T47D (cell line): ENCODE measurements at regions not wholly inside any gene's neighbourhood (a gene's known extent, or its start where the extent isn't known, plus 50 kb on each side); places are given as distances from the start of the nearest gene placed in this dataset.

Experiments used
- DNase-seq, 2 experiments: peaks; one replicate each; pipeline versions ENCODE4 v3.0.0 to v3.0.0-alpha.2; 2011 to 2012; ENCODE audit warnings: low read depth in 1 of 2, low spot score in 1 of 2
- JUND ChIP-seq: IDR thresholded peaks from 2 replicates; pipeline ENCODE4 v1.6.1; 2012; ENCODE audit warnings: low read depth
- in situ Hi-C: cut with HindIII; loops from 2 replicates; pipeline ENCODE4 v1.10.0; 2016; ENCODE audit warnings: low sequenced_read_pairs, low pct_unique_long_range_greater_than_20kb

- in situ Hi-C loops: no loop called here
- no peak for TF ChIP-seq JUND
- DNase-seq: no peak
Measured at GRCh38 chr7:52253953-52254352, 781.5 kb upstream of the POM121L12 start.

GRCh38 chr7:52249741-52250140, 785.7 kb upstream of the POM121L12 start:
- TF ChIP-seq JUND: no peak
- in situ Hi-C loops: no loop called here
- no peak for DNase-seq

GRCh38 chr7:52247518-52247917, 787.9 kb upstream of the POM121L12 start:
- in situ Hi-C loops: no loop called here
- no peak for DNase-seq
- TF ChIP-seq JUND: no peak

GRCh38 chr7:52243685-52244084, 791.7 kb upstream of the POM121L12 start:
- no peak for TF ChIP-seq JUND
- no peak for DNase-seq
- in situ Hi-C loops: no loop called here

- in situ Hi-C loops: no loop called here
- no peak for TF ChIP-seq JUND
- no peak for DNase-seq
Measured at GRCh38 chr7:52233248-52233647, 802.2 kb upstream of the POM121L12 start.

GRCh38 chr7:52211930-52212329, 823.5 kb upstream of the POM121L12 start:
- in situ Hi-C loops: no loop called here
- TF ChIP-seq JUND: no peak
- DNase-seq: no peak

GRCh38 chr7:52209614-52210013, 825.8 kb upstream of the POM121L12 start:
- in situ Hi-C loops: no loop called here
- TF ChIP-seq JUND: no peak
- DNase-seq: no peak

GRCh38 chr7:52197221-52197620, 838.2 kb upstream of the POM121L12 start:
- TF ChIP-seq JUND: no peak
- in situ Hi-C loops: no loop called here
- DNase-seq: no peak

- no peak for TF ChIP-seq JUND
- in situ Hi-C loops: no loop called here
- no peak for DNase-seq
Measured at GRCh38 chr7:52195664-52196063, 839.8 kb upstream of the POM121L12 start.

GRCh38 chr7:52189153-52189778, 846.2 kb upstream of the POM121L12 start:
- in situ Hi-C loops: no loop called here
- no peak for TF ChIP-seq JUND
- no peak for DNase-seq

- no peak for TF ChIP-seq JUND
- in situ Hi-C loops: no loop called here
- DNase-seq: no peak
Measured at GRCh38 chr7:52184006-52184703, 851.3 kb upstream of the POM121L12 start.

- no peak for TF ChIP-seq JUND
- in situ Hi-C loops: no loop called here
- DNase-seq: no peak
Measured at GRCh38 chr7:52179934-52180333, 855.5 kb upstream of the POM121L12 start.

- DNase-seq: peak in 1 of 2 experiments; percentile 40
- in situ Hi-C loops: no loop called here
- no peak for TF ChIP-seq JUND
Measured at GRCh38 chr7:52168085-52168484, 851.5 kb upstream of the COBL start.

GRCh38 chr7:52163311-52163710, 846.7 kb upstream of the COBL start:
- in situ Hi-C loops: no loop called here
- DNase-seq: no peak
- no peak for TF ChIP-seq JUND
